Upper lobe of right lung (tissue), 1 donor: ENCODE measurements at regions not wholly inside any gene's neighbourhood (a gene's known extent, or its start where the extent isn't known, plus 50 kb on each side); places are given as distances from the start of the nearest gene placed in this dataset.

Experiments
- ATAC-seq: fragments of 200-7000 bp; cut with Tn5 transposase; one replicate; pipeline ENCODE4 v1.9.1; 2020; ENCODE audit warnings: mild to moderate bottlenecking, moderate library complexity
- DNase-seq: peaks from one replicate; pipeline ENCODE4 v3.0.0-alpha.2; 2020
- H3K27ac ChIP-seq: fragments of 200-600 bp; one replicate; pipeline ENCODE4 v1.8.0; 2022
- H3K27me3 ChIP-seq: fragments of 200-600 bp; one replicate; pipeline ENCODE4 v1.8.0; 2022; ENCODE audit warnings: mild to moderate bottlenecking
- H3K36me3 ChIP-seq: fragments of 200-600 bp; one replicate; pipeline ENCODE4 v1.8.0; 2022
- H3K4me1 ChIP-seq: fragments of 200-600 bp; one replicate; pipeline ENCODE4 v1.8.0; 2022
- H3K4me3 ChIP-seq: fragments of 200-600 bp; one replicate; pipeline ENCODE4 v1.8.0; 2022; ENCODE audit warnings: mild to moderate bottlenecking
- H3K9me3 ChIP-seq: fragments of 200-600 bp; one replicate; pipeline ENCODE4 v1.8.0; 2022
- intact Hi-C: fragments of 100-400 bp; cut with DNase I; formaldehyde crosslinking; loops from one replicate; pipeline ENCODE4 v1.11.0; 2022
- TF ChIP-seq, protein P1 (sequence below): fragments of 200-600 bp; IDR thresholded peaks from one replicate; pipeline ENCODE4 v1.8.0; 2022; ENCODE audit warnings: antibody characterized with exemption
- donor health status: DM: no; HTN: yes; CAD: no; lungs with severe emphysema.

- TF ChIP-seq, protein P1, sequence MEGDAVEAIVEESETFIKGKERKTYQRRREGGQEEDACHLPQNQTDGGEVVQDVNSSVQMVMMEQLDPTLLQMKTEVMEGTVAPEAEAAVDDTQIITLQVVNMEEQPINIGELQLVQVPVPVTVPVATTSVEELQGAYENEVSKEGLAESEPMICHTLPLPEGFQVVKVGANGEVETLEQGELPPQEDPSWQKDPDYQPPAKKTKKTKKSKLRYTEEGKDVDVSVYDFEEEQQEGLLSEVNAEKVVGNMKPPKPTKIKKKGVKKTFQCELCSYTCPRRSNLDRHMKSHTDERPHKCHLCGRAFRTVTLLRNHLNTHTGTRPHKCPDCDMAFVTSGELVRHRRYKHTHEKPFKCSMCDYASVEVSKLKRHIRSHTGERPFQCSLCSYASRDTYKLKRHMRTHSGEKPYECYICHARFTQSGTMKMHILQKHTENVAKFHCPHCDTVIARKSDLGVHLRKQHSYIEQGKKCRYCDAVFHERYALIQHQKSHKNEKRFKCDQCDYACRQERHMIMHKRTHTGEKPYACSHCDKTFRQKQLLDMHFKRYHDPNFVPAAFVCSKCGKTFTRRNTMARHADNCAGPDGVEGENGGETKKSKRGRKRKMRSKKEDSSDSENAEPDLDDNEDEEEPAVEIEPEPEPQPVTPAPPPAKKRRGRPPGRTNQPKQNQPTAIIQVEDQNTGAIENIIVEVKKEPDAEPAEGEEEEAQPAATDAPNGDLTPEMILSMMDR = no peak
Observed at GRCh38 chr5:179417016-179417415, 71.8 kb upstream of the ADAMTS2 start.

GRCh38 chr5:179416114-179416822, 71.0 kb upstream of the ADAMTS2 start:
- no peak overlapping the region for H3K4me3 ChIP-seq
- intact Hi-C loops = no loop called here
- ATAC-seq = no peak
- H3K9me3 ChIP-seq = no peaks in the 10 kb centered on the region
- H3K36me3 ChIP-seq = no peaks in the 10 kb centered on the region
- no peak for DNase-seq
- H3K27me3 ChIP-seq = peaks cover 21% of the 10 kb centered on the region
- no peak overlapping the region for H3K27ac ChIP-seq
- TF ChIP-seq, protein P1 = no peak
- no peaks in the 10 kb centered on the region for H3K4me1 ChIP-seq

More at GRCh38 chr5:179417016-179417415, 71.8 kb upstream of the ADAMTS2 start:
- Histone ChIP-seq H3K9me3 (no peaks in the 10 kb centered on the region), H3K4me3 (no peak overlapping the region), H3K4me1 (no peaks in the 10 kb centered on the region), H3K27ac (no peak overlapping the region), H3K27me3 (peaks cover 21% of the 10 kb centered on the region), H3K36me3 (no peaks in the 10 kb centered on the region)
- intact Hi-C loops = no loop called here
- ATAC-seq (no peak), DNase-seq (no peak)

DNA sequence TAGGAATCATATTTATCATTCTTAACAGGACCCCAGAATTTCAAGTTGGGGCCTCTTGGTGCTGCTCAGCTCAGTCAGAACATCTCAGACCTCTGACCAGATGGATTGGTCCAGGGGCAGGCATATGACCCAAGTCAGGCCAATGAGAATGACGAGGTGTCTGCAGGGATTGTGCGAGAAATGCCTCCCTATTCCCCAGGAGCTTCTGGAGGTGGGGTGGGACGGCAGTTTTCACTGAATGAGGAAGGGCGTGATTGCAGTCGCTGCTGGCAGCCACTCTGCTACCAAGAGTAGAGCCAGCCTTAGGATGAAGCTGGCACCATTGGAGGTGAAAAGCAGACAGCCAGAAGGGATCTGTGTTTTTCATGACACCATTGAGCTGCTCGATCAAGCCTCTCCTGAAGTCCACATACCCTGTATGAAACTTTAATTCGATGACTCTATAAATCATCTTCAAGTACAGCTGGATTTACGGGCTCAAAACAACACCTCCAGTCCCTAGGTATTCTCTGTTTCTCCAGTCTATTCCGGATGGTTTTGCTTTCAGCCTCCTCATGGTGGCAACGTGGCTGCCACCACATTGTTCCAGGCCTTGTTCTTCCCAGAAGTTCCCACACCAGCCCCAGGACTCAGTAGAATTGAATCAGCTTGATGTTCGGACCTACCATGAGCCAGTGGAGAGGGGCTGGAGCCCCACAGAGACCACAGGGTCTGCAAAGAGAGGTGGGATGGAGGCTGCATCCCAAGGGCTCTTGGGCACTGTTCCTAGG, 70.2 kb upstream of the ADAMTS2 start:
- TF ChIP-seq, protein P1 = no peak
- DNase-seq (no peak), ATAC-seq (no peak)
- Histone ChIP-seq H3K36me3 (no peaks in the 10 kb centered on the region), H3K27me3 (peaks cover 21% of the 10 kb centered on the region), H3K9me3 (no peaks in the 10 kb centered on the region), H3K4me3 (no peak overlapping the region), H3K27ac (no peak overlapping the region), H3K4me1 (no peaks in the 10 kb centered on the region)
- intact Hi-C loops = no loop called here

DNA sequence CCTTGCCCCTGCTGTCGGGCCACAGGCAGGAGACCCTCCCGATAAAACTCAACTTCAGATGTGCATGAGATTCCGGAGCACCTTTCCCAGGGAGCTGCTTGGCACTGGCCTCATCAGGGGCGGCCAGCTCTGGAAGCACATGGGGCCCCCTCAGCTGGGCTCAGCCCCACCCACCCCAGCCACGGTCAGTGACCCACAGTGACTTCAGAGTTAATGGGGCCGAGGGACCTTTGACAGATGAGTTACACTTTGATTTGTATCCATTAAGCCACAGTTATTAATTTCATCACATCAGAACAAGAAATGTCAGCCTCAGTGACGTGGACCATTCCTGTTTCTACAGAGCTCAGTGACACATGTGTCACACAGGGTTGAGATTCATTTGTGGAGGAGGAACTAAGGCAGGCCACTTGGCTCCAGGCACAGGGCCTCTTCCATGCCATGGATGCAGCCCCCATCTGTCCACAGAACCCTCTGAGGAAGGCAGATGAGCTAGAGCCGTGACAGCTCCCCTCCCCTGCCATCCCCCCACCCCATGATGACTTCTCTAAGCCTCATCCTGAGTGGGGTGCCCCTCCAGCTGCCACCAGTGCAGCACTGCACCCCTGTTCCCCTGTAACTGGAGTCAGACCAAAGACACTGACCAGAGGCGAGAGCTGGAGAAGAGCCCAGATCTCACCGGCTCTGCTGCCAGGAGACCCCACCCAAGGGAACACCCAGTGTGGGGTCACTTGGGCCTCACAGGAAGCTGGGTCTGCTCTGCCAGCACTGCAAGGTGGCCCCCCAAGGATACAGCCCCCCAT, 69.4 kb upstream of the ADAMTS2 start:
- intact Hi-C loops = no loop called here
- DNase-seq (no peak), ATAC-seq (no peak)
- Histone ChIP-seq H3K4me1 (no peaks in the 10 kb centered on the region), H3K27me3 (peaks cover 21% of the 10 kb centered on the region), H3K4me3 (no peak overlapping the region), H3K27ac (no peak overlapping the region), H3K9me3 (no peaks in the 10 kb centered on the region), H3K36me3 (no peaks in the 10 kb centered on the region)
- TF ChIP-seq, protein P1 = no peak

- intact Hi-C loops = no loop called here
- ATAC-seq (no peak), DNase-seq (no peak)
- TF ChIP-seq, protein P1 = no peak
- Histone ChIP-seq H3K27me3 (peaks cover 21% of the 10 kb centered on the region), H3K4me1 (no peaks in the 10 kb centered on the region), H3K36me3 (no peaks in the 10 kb centered on the region), H3K27ac (no peak overlapping the region), H3K4me3 (no peak overlapping the region), H3K9me3 (no peaks in the 10 kb centered on the region)
Observed at GRCh38 chr5:179413711-179414458, 68.6 kb upstream of the ADAMTS2 start.
